SK-N-SH (cell line): ENCODE measurements at regions not wholly inside any gene's neighbourhood (a gene's known extent, or its start where the extent isn't known, plus 50 kb on each side); places are given as distances from the start of the nearest gene placed in this dataset.

Source experiments
- CTCF ChIA-PET: fragments of 300-600, 350-600 bp; formaldehyde crosslinking; extraction: SDS; loops from one replicate; lab custom pipeline; 2021; lab: Yijun Ruan, JAX
- POLR2A ChIA-PET: fragments of 350-600 bp; sonication (Branson Sonifier 250); formaldehyde crosslinking; extraction: SDS; loops from one replicate; lab custom pipeline; 2020; ENCODE audit warnings: antibody characterized with exemption, inconsistent platforms; lab: Yijun Ruan, JAX
- DNase-seq: peaks from one replicate; pipeline ENCODE4 v3.0.0; 2012
- H2AFZ ChIP-seq: fragments of 200-600 bp; sonication (generic); 2 replicates; pipeline ENCODE4 v1.8.1; 2016; ENCODE audit warnings: antibody characterized with exemption, mild to moderate bottlenecking, low read depth
- H3F3A ChIP-seq: fragments of 200-600 bp; sonication (generic); replicated peaks from 2 replicates; pipeline ENCODE3; 2016; ENCODE audit warnings: antibody characterized with exemption, mild to moderate bottlenecking; ENCODE audit not compliant: insufficient read depth
- H3K27ac ChIP-seq, 2 experiments: fragments of 200-500 bp in 1 of 2; fragments of 200-600 bp in 1 of 2; sonication (Bioruptor generic) in 1 of 2; sonication (generic), shearing (Covaris generic) in 1 of 2; 2 replicates each; pipeline versions ENCODE4 v1.5.1 to v1.6.1; 2014 to 2016; ENCODE audit warnings: low read depth in 2 of 2, inconsistent platforms in 1 of 2, low read length in 1 of 2, mild to moderate bottlenecking in 1 of 2, mixed read lengths in 1 of 2
- H3K27me3 ChIP-seq: fragments of 200-600 bp; sonication (generic), shearing (Covaris generic); 2 replicates; pipeline ENCODE4 v1.6.1; 2016; ENCODE audit warnings: mixed run types; ENCODE audit not compliant: insufficient read depth
- H3K36me3 ChIP-seq, 2 experiments: fragments of 200-500 bp in 1 of 2; fragments of 200-600 bp in 1 of 2; sonication (Bioruptor generic) in 1 of 2; sonication (generic) in 1 of 2; replicated peaks in 1 of 2; 2 replicates each; pipeline versions ENCODE3 to v1.5.1; 2014 to 2016; ENCODE audit warnings: low read length in 1 of 2, mild to moderate bottlenecking in 1 of 2; ENCODE audit not compliant: insufficient read depth in 2 of 2, control insufficient read depth in 1 of 2
- H3K4me1 ChIP-seq, 2 experiments: fragments of 200-500 bp in 1 of 2; fragments of 200-600 bp in 1 of 2; sonication (Bioruptor generic) in 1 of 2; sonication (generic), shearing (Covaris generic) in 1 of 2; 2 replicates each; pipeline versions ENCODE4 v1.5.1 to v1.6.1; 2014 to 2016; ENCODE audit warnings: low read depth in 1 of 2, low read length in 1 of 2, mixed run types in 1 of 2; ENCODE audit not compliant: insufficient read depth in 2 of 2, control insufficient read depth in 1 of 2
- H3K4me2 ChIP-seq: fragments of 200-600 bp; sonication (generic), shearing (Covaris generic); 2 replicates; pipeline ENCODE4 v1.6.1; 2017; ENCODE audit warnings: mixed run types
- H3K4me3 ChIP-seq, 2 experiments: fragments of 200-500 bp in 1 of 2; fragments of 200-600 bp in 1 of 2; sonication (Bioruptor generic) in 1 of 2; sonication (generic), shearing (Covaris generic) in 1 of 2; 2 replicates each; pipeline versions ENCODE4 v1.5.1 to v1.8.1; 2014 to 2016; ENCODE audit warnings: low read depth in 2 of 2, inconsistent platforms in 1 of 2, low read length in 1 of 2, mild to moderate bottlenecking in 1 of 2, mixed read lengths in 1 of 2, moderate library complexity in 1 of 2
- H3K79me2 ChIP-seq: fragments of 200-600 bp; sonication (generic); 2 replicates; pipeline ENCODE4 v1.8.1; 2017; ENCODE audit warnings: mild to moderate bottlenecking; ENCODE audit not compliant: insufficient read depth
- H3K9ac ChIP-seq: fragments of 200-600 bp; sonication (generic); 2 replicates; pipeline ENCODE4 v1.6.1; 2017; ENCODE audit warnings: mixed run types
- H3K9me2 ChIP-seq: fragments of 200-600 bp; sonication (generic); 2 replicates; pipeline ENCODE4 v1.6.1; 2017; ENCODE audit warnings: mixed run types
- H3K9me3 ChIP-seq: fragments of 200-600 bp; sonication (generic); 2 replicates; pipeline ENCODE4 v1.6.1; 2017; ENCODE audit warnings: mixed run types, mild to moderate bottlenecking, moderate library complexity
- H4K20me1 ChIP-seq: fragments of 200-600 bp; sonication (generic); 2 replicates; pipeline ENCODE4 v1.6.1; 2017; ENCODE audit warnings: mild to moderate bottlenecking, mixed run types; ENCODE audit not compliant: insufficient read depth
- EZH2phosphoT487 ChIP-seq: fragments of 200-600 bp; sonication (generic); IDR thresholded peaks from 2 replicates; pipeline ENCODE4 v1.6.1; 2017; ENCODE audit warnings: low read depth, mixed run types, mild to moderate bottlenecking, antibody characterized with exemption, moderate library complexity, borderline replicate concordance
- GATA2 ChIP-seq: sonication (generic); formaldehyde crosslinking; IDR thresholded peaks from 2 replicates; pipeline ENCODE4 v1.5.0; 2020; ENCODE audit warnings: mild to moderate bottlenecking, missing genetic modification reagents
- JUND ChIP-seq: IDR thresholded peaks from 2 replicates; pipeline ENCODE4 v1.4.0; 2012
- MXI1 ChIP-seq: IDR thresholded peaks from 2 replicates; pipeline ENCODE4 v1.6.1; 2012; ENCODE audit warnings: mild to moderate bottlenecking, low read depth, low read length, improper control_type of control experiment
- NRF1 ChIP-seq: IDR thresholded peaks from 2 replicates; pipeline ENCODE4 v1.6.1; 2012; ENCODE audit warnings: low read depth, mild to moderate bottlenecking, low read length
- POLR2AphosphoS5 ChIP-seq: IDR thresholded peaks from 2 replicates; pipeline ENCODE4 v1.6.1; 2012; ENCODE audit warnings: low read depth, low read length
- RAD21 ChIP-seq: IDR thresholded peaks from 2 replicates; pipeline ENCODE4 v1.6.1; 2012; ENCODE audit warnings: mild to moderate bottlenecking, low read length
- RFX5 ChIP-seq: IDR thresholded peaks from 2 replicates; pipeline ENCODE4 v1.6.1; 2012; ENCODE audit warnings: mild to moderate bottlenecking, improper control_type of control experiment, low read length
- TCF12 ChIP-seq: IDR thresholded peaks from 2 replicates; pipeline ENCODE4 v1.4.0; 2012
- TEAD4 ChIP-seq: IDR thresholded peaks from 2 replicates; pipeline ENCODE4 v1.4.0; 2012; ENCODE audit warnings: mild to moderate bottlenecking, borderline replicate concordance; ENCODE audit not compliant: insufficient read depth
- YY1 ChIP-seq: IDR thresholded peaks from 2 replicates; pipeline ENCODE4 v1.4.0; 2012; ENCODE audit warnings: low read depth, mild to moderate bottlenecking
- WGBS: methylation state at CpG from one replicate; pipeline ENCODE4 v1.1.6; 2017; ENCODE audit warnings: low lambda C conversion rate; 5-methylcytosine and 5-hydroxymethylcytosine counted together
- TF ChIP-seq, protein P1 (sequence below): fragments of 150-350 bp; IDR thresholded peaks from 2 replicates; pipeline ENCODE4 v1.6.1; 2016; ENCODE audit warnings: mild to moderate bottlenecking, low read depth, low read length
- TF ChIP-seq, protein P2 (sequence below): IDR thresholded peaks from 2 replicates; pipeline ENCODE4 v1.4.0; 2012; ENCODE audit warnings: low read depth, borderline replicate concordance
- TF ChIP-seq, protein P3 (sequence below): IDR thresholded peaks from 2 replicates; pipeline ENCODE4 v1.4.0; 2012; ENCODE audit warnings: low read depth, borderline replicate concordance
- TF ChIP-seq, protein P4 (sequence below): IDR thresholded peaks from 2 replicates; pipeline ENCODE4; 2012

DNA sequence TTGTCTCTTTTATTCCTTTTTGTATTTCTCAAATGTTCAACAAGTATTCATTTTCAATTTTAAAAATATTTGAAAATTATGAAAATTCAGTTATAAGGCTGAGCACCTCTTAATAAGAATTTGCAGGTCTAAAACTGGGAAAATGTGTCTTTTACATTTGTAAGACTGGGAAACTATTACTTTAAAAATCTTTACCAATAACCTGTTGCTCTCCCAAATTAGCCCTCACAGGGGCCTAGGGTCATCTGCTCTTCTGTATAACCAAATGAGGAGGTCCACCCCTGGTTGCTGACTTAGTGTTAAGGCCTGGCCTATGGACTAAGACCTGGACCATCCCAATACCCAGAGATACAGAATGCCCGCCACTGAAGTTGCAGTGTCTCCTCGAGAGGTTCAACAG, 280.5 kb downstream of the PLPP3 start:
- H3K9me3 ChIP-seq, result no peaks in the 10 kb centered on the region
- ChIA-PET CTCF (no interaction called here), POLR2A (no interaction called here)
- no peak overlapping the region for H3K9ac ChIP-seq
- H3K27ac ChIP-seq, result no peak overlapping the region
- no peak overlapping the region for H3K4me2 ChIP-seq
- H3K27me3 ChIP-seq, result no peaks in the 10 kb centered on the region
- no peaks in the 10 kb centered on the region for H4K20me1 ChIP-seq
- H3F3A ChIP-seq, result peaks cover 19% of the 10 kb centered on the region
- no peak overlapping the region for H2AFZ ChIP-seq
- peaks cover 6 to 12% of the 10 kb centered on the region in 2 experiments; a peak in 2 of 4 replicates for H3K4me1 ChIP-seq
- H3K9me2 ChIP-seq, result no peaks in the 10 kb centered on the region
- H3K79me2 ChIP-seq, result no peaks in the 10 kb centered on the region
- H3K4me3 ChIP-seq, result no peak overlapping the region
- no peak for DNase-seq
- no peaks in the 10 kb centered on the region for H3K36me3 ChIP-seq
- 94% methylated on average over 2 of the region's 2 CpGs for WGBS
- TF ChIP-seq, protein P1, sequence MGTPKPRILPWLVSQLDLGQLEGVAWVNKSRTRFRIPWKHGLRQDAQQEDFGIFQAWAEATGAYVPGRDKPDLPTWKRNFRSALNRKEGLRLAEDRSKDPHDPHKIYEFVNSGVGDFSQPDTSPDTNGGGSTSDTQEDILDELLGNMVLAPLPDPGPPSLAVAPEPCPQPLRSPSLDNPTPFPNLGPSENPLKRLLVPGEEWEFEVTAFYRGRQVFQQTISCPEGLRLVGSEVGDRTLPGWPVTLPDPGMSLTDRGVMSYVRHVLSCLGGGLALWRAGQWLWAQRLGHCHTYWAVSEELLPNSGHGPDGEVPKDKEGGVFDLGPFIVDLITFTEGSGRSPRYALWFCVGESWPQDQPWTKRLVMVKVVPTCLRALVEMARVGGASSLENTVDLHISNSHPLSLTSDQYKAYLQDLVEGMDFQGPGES, result no peak
- TF ChIP-seq GATA2 (no peak), TEAD4 (no peak), NRF1 (no peak), JUND (no peak), POLR2AphosphoS5 (no peak), TCF12 (no peak), YY1 (no peak), MXI1 (no peak), RFX5 (no peak), EZH2phosphoT487 (no peak), RAD21 (no peak)
- TF ChIP-seq, protein P2, sequence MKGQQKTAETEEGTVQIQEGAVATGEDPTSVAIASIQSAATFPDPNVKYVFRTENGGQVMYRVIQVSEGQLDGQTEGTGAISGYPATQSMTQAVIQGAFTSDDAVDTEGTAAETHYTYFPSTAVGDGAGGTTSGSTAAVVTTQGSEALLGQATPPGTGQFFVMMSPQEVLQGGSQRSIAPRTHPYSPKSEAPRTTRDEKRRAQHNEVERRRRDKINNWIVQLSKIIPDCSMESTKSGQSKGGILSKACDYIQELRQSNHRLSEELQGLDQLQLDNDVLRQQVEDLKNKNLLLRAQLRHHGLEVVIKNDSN, result no peak
- TF ChIP-seq, protein P3, sequence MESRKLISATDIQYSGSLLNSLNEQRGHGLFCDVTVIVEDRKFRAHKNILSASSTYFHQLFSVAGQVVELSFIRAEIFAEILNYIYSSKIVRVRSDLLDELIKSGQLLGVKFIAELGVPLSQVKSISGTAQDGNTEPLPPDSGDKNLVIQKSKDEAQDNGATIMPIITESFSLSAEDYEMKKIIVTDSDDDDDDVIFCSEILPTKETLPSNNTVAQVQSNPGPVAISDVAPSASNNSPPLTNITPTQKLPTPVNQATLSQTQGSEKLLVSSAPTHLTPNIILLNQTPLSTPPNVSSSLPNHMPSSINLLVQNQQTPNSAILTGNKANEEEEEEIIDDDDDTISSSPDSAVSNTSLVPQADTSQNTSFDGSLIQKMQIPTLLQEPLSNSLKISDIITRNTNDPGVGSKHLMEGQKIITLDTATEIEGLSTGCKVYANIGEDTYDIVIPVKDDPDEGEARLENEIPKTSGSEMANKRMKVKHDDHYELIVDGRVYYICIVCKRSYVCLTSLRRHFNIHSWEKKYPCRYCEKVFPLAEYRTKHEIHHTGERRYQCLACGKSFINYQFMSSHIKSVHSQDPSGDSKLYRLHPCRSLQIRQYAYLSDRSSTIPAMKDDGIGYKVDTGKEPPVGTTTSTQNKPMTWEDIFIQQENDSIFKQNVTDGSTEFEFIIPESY, result no peak
- TF ChIP-seq, protein P4, sequence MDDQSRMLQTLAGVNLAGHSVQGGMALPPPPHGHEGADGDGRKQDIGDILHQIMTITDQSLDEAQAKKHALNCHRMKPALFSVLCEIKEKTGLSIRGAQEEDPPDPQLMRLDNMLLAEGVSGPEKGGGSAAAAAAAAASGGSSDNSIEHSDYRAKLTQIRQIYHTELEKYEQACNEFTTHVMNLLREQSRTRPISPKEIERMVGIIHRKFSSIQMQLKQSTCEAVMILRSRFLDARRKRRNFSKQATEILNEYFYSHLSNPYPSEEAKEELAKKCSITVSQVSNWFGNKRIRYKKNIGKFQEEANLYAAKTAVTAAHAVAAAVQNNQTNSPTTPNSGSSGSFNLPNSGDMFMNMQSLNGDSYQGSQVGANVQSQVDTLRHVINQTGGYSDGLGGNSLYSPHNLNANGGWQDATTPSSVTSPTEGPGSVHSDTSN, result no peak
